ENCODE measurements at regions not wholly inside any gene's neighbourhood (a gene's known extent, or its start where the extent isn't known, plus 50 kb on each side); places are given as distances from the start of the nearest gene placed in this dataset.

DNA sequence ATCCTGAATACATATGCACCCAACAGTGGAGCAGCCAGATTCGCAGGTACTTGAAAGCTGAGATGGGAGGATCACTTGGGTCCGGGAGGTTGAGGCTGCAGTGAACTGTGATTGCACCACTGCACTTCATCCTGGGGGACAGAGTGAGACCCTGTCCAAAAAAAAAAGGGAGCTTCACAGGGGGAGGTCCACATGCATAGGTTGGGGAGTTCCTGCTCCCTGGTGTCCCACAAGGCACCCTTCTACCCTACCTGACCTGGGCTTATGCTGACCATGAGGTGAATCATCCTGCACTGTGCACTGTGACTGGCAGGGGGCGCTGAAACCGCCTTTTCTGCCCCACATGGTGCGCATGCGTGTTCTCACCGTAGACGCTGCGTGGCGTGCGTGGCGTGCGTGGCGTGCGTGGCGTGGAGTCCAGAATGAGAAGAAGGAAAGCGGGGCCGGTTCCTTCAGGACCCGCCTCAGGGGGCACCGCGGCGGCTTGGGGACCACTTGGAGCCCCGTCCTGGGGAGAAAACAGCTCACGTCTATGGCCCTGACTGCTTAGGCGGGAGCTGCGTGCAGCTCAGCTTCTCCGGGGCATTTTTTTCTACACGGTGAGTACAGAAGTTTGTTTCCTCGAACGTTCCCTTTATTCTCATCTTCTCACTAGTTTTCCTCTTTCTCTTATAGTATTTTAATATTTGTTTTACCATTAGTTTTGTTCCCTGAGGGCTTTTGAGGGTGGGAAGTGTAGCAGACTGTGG is 116.6 kb upstream of the GRK3 start:
- TF ChIP-seq ARNTL (CRISPR knock-in tag; IDR thresholded peaks at IDR 0.05; ENCODE audit: borderline replicate concordance, low read depth) = no peak
- TF ChIP-seq ZNF8 (CRISPR knock-in tag; IDR thresholded peaks at IDR 0.05) = no peak
- TF ChIP-seq ISL1 (CRISPR knock-in tag; IDR thresholded peaks at IDR 0.05) = no peak
- TF ChIP-seq, protein P1, sequence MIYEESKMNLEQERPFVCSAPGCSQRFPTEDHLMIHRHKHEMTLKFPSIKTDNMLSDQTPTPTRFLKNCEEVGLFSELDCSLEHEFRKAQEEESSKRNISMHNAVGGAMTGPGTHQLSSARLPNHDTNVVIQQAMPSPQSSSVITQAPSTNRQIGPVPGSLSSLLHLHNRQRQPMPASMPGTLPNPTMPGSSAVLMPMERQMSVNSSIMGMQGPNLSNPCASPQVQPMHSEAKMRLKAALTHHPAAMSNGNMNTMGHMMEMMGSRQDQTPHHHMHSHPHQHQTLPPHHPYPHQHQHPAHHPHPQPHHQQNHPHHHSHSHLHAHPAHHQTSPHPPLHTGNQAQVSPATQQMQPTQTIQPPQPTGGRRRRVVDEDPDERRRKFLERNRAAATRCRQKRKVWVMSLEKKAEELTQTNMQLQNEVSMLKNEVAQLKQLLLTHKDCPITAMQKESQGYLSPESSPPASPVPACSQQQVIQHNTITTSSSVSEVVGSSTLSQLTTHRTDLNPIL (CRISPR knock-in tag; IDR thresholded peaks at IDR 0.05; ENCODE audit: low read depth) = no peak
- no peak for TF ChIP-seq ZNF70 (CRISPR knock-in tag; IDR thresholded peaks at IDR 0.05)
- TF ChIP-seq, protein P2, sequence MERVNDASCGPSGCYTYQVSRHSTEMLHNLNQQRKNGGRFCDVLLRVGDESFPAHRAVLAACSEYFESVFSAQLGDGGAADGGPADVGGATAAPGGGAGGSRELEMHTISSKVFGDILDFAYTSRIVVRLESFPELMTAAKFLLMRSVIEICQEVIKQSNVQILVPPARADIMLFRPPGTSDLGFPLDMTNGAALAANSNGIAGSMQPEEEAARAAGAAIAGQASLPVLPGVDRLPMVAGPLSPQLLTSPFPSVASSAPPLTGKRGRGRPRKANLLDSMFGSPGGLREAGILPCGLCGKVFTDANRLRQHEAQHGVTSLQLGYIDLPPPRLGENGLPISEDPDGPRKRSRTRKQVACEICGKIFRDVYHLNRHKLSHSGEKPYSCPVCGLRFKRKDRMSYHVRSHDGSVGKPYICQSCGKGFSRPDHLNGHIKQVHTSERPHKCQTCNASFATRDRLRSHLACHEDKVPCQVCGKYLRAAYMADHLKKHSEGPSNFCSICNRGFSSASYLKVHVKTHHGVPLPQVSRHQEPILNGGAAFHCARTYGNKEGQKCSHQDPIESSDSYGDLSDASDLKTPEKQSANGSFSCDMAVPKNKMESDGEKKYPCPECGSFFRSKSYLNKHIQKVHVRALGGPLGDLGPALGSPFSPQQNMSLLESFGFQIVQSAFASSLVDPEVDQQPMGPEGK (CRISPR knock-in tag; IDR thresholded peaks at IDR 0.05; ENCODE audit: borderline replicate concordance) = no peak
- no peak for TF ChIP-seq SNAI2 (CRISPR knock-in tag; IDR thresholded peaks at IDR 0.05)
- TF ChIP-seq ZFP3 (CRISPR knock-in tag; IDR thresholded peaks at IDR 0.05) = no peak
- no peak for TF ChIP-seq RARB (CRISPR knock-in tag; IDR thresholded peaks at IDR 0.05)
- TF ChIP-seq, protein P3, sequence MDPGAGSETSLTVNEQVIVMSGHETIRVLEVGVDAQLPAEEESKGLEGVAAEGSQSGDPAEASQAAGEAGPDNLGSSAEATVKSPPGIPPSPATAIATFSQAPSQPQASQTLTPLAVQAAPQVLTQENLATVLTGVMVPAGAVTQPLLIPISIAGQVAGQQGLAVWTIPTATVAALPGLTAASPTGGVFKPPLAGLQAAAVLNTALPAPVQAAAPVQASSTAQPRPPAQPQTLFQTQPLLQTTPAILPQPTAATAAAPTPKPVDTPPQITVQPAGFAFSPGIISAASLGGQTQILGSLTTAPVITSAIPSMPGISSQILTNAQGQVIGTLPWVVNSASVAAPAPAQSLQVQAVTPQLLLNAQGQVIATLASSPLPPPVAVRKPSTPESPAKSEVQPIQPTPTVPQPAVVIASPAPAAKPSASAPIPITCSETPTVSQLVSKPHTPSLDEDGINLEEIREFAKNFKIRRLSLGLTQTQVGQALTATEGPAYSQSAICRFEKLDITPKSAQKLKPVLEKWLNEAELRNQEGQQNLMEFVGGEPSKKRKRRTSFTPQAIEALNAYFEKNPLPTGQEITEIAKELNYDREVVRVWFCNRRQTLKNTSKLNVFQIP (CRISPR knock-in tag; IDR thresholded peaks at IDR 0.05; ENCODE audit: borderline replicate concordance, low read depth) = no peak
